ENCODE measurements at regions not wholly inside any gene's neighbourhood (a gene's known extent, or its start where the extent isn't known, plus 50 kb on each side); places are given as distances from the start of the nearest gene placed in this dataset.

GRCh38 chr2:120481446-120482194 lies 135.7 kb downstream of the INHBB start (continued):
- TF ChIP-seq SPEN (CRISPR knock-in tag; IDR thresholded peaks at IDR 0.05; ENCODE audit: low read depth) (no peak), THAP9 (CRISPR knock-in tag; IDR thresholded peaks at IDR 0.05; ENCODE audit: borderline replicate concordance) (no peak), ZNF605 (CRISPR knock-in tag; IDR thresholded peaks at IDR 0.05) (peak; percentile 83; the same call in 1 of the 2 replicates), KIAA2018 (CRISPR knock-in tag; IDR thresholded peaks at IDR 0.05; ENCODE audit: borderline replicate concordance) (no peak), NFKBIZ (CRISPR knock-in tag; IDR thresholded peaks at IDR 0.05) (no peak), REXO4 (CRISPR knock-in tag; IDR thresholded peaks at IDR 0.05; ENCODE audit: borderline replicate concordance) (no peak), CTCF (CRISPR knock-in tag; IDR thresholded peaks at IDR 0.05) (peak; percentile 35; the same call in 1 of the 2 replicates), CENPBD1 (CRISPR knock-in tag; IDR thresholded peaks at IDR 0.05; ENCODE audit: borderline replicate concordance, low read depth) (no peak), HOMEZ (CRISPR knock-in tag; IDR thresholded peaks at IDR 0.05; ENCODE audit: low read depth) (no peak), THYN1 (CRISPR knock-in tag; IDR thresholded peaks at IDR 0.05; ENCODE audit: borderline replicate concordance, low read depth) (no peak), SP5 (CRISPR knock-in tag; IDR thresholded peaks at IDR 0.05; ENCODE audit: borderline replicate concordance, low read depth) (peak; percentile 35; the same call in 1 of the 2 replicates)
